ENCODE measurements at regions not wholly inside any gene's neighbourhood (a gene's known extent, or its start where the extent isn't known, plus 50 kb on each side); places are given as distances from the start of the nearest gene placed in this dataset.
"Not testable (repeated sequence)": the region's sequence is repeated elsewhere in the genome, so short reads cannot be mapped to it uniquely, and the experiment has no call there.

DNA sequence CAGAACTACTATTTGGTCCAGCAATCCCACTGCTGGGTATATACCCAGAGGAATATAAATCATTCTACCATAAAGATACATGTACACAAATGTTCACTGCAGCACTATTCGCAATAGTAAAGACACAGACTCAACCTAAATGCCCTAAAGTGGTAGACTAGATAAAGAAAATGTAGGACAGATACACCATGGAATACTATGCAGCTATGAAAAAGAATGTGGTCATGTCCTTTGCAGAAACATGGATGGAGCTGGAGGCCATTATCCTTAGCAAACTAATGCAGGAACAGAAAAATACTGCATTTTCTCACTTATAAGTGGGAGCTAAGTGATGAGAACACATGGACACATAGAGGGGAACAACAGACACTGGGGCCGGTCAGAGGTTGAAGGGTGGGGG lies 248.4 kb upstream of the KCNG1 start:
- H3K9me3 ChIP-seq (ENCODE audit: control insufficient read depth, low read length); H3K27me3 ChIP-seq (ENCODE audit: control insufficient read depth, insufficient read depth, low read length, poor library complexity, severe bottlenecking); H3K27ac ChIP-seq (ENCODE audit: insufficient read depth, low read depth, low read length, poor library complexity, severe bottlenecking); H3K36me3 ChIP-seq (ENCODE audit: control insufficient read depth, insufficient read depth, low read length); H3K4me3 ChIP-seq (ENCODE audit: insufficient read depth, low read depth, low read length); H3K4me1 ChIP-seq (ENCODE audit: control insufficient read depth, insufficient read depth, low read length): not testable (repeated sequence)
- WGBS, 2 experiments: 84 to 87% methylated on average over 2 of the region's 2 CpGs

DNA sequence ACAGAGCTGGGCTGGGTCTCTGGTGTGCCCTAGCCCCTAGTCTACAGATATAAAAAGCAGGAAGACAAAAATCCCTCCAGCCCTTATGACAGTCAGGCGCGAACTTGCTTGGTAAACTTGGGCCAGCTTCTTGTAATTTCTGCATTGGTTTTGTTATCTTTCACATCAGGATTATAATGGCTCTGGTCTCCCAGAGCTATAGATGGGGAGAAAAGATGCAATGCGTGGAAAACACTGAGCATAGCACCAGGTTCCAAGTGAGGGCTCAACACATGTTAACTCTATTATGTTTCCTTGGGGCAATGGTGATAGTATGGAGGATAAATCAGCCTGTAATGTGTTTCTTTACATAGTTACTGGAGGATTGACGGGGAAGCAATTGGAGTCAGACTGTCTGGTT lies 246.8 kb upstream of the KCNG1 start:
- Histone ChIP-seq H3K36me3 (ENCODE audit: control insufficient read depth, insufficient read depth, low read length) (no peaks in the 10 kb centered on the region), H3K4me3 (ENCODE audit: insufficient read depth, low read depth, low read length) (no peak overlapping the region), H3K27ac (ENCODE audit: insufficient read depth, low read depth, low read length, poor library complexity, severe bottlenecking) (no peak overlapping the region), H3K4me1 (ENCODE audit: control insufficient read depth, insufficient read depth, low read length) (no peaks in the 10 kb centered on the region), H3K27me3 (ENCODE audit: control insufficient read depth, insufficient read depth, low read length, poor library complexity, severe bottlenecking) (no peaks in the 10 kb centered on the region), H3K9me3 (ENCODE audit: control insufficient read depth, low read length) (no peaks in the 10 kb centered on the region)
- 91 to 96% methylated on average over 4 of the region's 4 CpGs for WGBS, 2 experiments

DNA sequence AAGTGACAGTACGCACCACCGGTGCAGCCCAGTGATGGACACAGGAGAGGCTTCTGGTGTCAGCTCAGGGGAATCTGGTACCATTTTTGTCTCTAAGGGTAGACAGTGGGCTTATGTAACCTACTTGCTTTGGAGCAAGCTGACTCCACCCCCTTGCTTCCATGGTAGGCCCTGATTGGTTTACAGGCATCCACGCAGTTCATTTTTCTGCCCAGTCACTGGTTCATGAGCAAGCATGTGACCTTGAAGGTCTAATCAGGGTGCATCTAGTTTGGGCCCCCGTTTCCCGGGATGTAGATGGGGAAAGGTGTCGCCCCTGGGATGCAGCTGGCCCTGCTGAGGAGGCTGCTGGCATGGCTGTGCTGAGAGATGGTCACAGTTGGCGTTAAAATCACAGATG lies 244.8 kb upstream of the KCNG1 start:
- Histone ChIP-seq H3K4me3 (ENCODE audit: insufficient read depth, low read depth, low read length) (no peak overlapping the region), H3K27me3 (ENCODE audit: control insufficient read depth, insufficient read depth, low read length, poor library complexity, severe bottlenecking) (no peaks in the 10 kb centered on the region), H3K36me3 (ENCODE audit: control insufficient read depth, insufficient read depth, low read length) (no peaks in the 10 kb centered on the region), H3K9me3 (ENCODE audit: control insufficient read depth, low read length) (no peaks in the 10 kb centered on the region), H3K4me1 (ENCODE audit: control insufficient read depth, insufficient read depth, low read length) (no peaks in the 10 kb centered on the region), H3K27ac (ENCODE audit: insufficient read depth, low read depth, low read length, poor library complexity, severe bottlenecking) (no peak overlapping the region)
- 94 to 95% methylated on average over 7 of the region's 7 CpGs for WGBS, 2 experiments

DNA sequence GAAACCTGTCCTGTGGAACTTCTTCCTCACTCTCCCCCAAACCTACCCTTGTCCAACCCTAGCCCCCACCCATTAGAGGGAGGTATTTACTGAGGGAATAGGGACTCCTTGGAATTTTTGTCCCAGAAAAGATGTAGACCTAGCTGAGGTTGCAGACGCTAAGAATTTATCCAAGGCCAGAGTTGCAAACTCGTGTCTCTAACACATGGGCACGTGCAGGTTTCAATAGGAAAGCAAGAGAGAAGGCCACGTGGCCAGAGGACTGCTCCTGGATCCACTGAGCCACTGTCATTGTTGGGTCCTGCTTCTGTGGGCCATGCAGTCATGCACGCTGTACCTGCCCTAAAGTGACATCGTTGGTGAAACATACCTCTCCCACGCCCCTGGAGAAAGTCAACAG lies 243.4 kb upstream of the KCNG1 start:
- Histone ChIP-seq H3K9me3 (ENCODE audit: control insufficient read depth, low read length) (no peaks in the 10 kb centered on the region), H3K4me3 (ENCODE audit: insufficient read depth, low read depth, low read length) (no peak overlapping the region), H3K27me3 (ENCODE audit: control insufficient read depth, insufficient read depth, low read length, poor library complexity, severe bottlenecking) (no peaks in the 10 kb centered on the region), H3K36me3 (ENCODE audit: control insufficient read depth, insufficient read depth, low read length) (no peaks in the 10 kb centered on the region), H3K4me1 (ENCODE audit: control insufficient read depth, insufficient read depth, low read length) (no peaks in the 10 kb centered on the region), H3K27ac (ENCODE audit: insufficient read depth, low read depth, low read length, poor library complexity, severe bottlenecking) (no peak overlapping the region)
- 92 to 95% methylated on average over 7 of the region's 7 CpGs for WGBS, 2 experiments

DNA sequence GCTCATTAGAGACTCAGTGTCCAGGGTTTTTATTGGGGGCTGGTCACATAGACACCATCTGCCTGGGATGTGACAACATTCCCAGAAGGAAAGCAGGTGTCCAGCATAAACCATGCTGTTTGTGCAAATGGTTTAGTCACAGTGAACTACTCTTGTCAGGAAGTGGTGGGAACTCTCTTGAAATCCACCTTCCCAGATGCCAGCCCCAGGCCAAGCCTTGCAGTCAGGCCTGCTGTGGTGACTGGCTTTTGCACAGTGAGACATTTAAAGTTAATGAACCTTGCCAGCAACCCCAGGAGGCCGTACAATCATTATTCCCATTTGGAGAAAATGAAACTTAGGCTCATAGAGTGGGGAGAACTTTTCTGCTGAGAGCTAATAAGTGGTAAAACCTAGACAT lies 242.5 kb upstream of the KCNG1 start:
- no peak overlapping the region for H3K27ac ChIP-seq (ENCODE audit: insufficient read depth, low read depth, low read length, poor library complexity, severe bottlenecking)
- H3K36me3 ChIP-seq (ENCODE audit: control insufficient read depth, insufficient read depth, low read length): no peaks in the 10 kb centered on the region
- no peaks in the 10 kb centered on the region for H3K27me3 ChIP-seq (ENCODE audit: control insufficient read depth, insufficient read depth, low read length, poor library complexity, severe bottlenecking)
- no peak overlapping the region for H3K4me3 ChIP-seq (ENCODE audit: insufficient read depth, low read depth, low read length)
- WGBS, 2 experiments: 95 to 100% methylated on average over 1 of the region's 1 CpG
- no peaks in the 10 kb centered on the region for H3K4me1 ChIP-seq (ENCODE audit: control insufficient read depth, insufficient read depth, low read length)
- no peaks in the 10 kb centered on the region for H3K9me3 ChIP-seq (ENCODE audit: control insufficient read depth, low read length)

DNA sequence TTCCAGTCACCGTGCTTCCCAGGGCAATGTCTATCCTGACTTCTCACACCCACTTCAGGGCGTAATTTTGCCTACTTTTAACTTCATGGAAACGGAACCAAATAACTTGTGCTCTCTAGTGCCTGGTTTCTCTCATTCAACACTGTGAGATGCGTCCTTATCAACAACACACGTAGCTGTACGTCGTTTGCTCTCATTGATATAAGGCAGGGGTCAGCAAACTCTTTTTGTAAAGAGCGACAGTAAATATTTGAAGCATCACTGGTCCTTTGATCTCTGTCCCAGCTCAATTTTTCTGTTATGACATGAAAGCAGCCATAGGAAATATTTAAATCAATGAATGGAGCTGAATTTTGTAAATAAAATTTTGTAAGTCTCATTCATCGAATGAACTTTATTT lies 239.3 kb upstream of the KCNG1 start:
- Histone ChIP-seq H3K9me3 (ENCODE audit: control insufficient read depth, low read length) (no peaks in the 10 kb centered on the region), H3K27me3 (ENCODE audit: control insufficient read depth, insufficient read depth, low read length, poor library complexity, severe bottlenecking) (no peaks in the 10 kb centered on the region), H3K4me1 (ENCODE audit: control insufficient read depth, insufficient read depth, low read length) (peaks cover 13% of the 10 kb centered on the region), H3K4me3 (ENCODE audit: insufficient read depth, low read depth, low read length) (no peak overlapping the region), H3K36me3 (ENCODE audit: control insufficient read depth, insufficient read depth, low read length) (no peaks in the 10 kb centered on the region), H3K27ac (ENCODE audit: insufficient read depth, low read depth, low read length, poor library complexity, severe bottlenecking) (no peak overlapping the region)
- whole genome bisulfite sequencing, 2 experiments: 94 to 95% methylated on average over 9 of the region's 9 CpGs

DNA sequence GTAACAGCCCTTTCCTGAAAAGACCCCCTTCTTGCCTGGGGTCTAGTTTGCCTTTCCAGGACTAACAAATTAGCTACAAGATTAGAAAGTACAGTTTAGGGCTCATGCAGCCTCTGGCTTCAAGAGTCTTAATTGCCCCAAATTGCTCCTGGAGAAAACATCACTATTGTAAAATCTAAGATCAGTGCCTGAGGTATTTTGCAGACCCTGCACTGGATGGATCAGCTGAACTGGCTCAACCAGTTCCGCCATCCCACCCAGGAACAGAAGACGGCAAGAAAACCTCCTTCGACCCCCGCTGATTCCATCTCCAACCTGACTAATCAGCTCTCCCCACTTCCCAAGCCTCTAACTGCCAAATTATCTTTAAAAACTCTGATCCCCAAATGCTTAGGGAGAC lies 236.5 kb upstream of the KCNG1 start:
- H3K27me3 ChIP-seq (ENCODE audit: control insufficient read depth, insufficient read depth, low read length, poor library complexity, severe bottlenecking): no peaks in the 10 kb centered on the region
- no peak overlapping the region for H3K27ac ChIP-seq (ENCODE audit: insufficient read depth, low read depth, low read length, poor library complexity, severe bottlenecking)
- H3K9me3 ChIP-seq (ENCODE audit: control insufficient read depth, low read length): no peaks in the 10 kb centered on the region
- H3K36me3 ChIP-seq (ENCODE audit: control insufficient read depth, insufficient read depth, low read length): no peaks in the 10 kb centered on the region
- 92 to 93% methylated on average over 4 of the region's 4 CpGs for WGBS, 2 experiments
- H3K4me1 ChIP-seq (ENCODE audit: control insufficient read depth, insufficient read depth, low read length): peaks cover 13% of the 10 kb centered on the region
- H3K4me3 ChIP-seq (ENCODE audit: insufficient read depth, low read depth, low read length): no peak overlapping the region

DNA sequence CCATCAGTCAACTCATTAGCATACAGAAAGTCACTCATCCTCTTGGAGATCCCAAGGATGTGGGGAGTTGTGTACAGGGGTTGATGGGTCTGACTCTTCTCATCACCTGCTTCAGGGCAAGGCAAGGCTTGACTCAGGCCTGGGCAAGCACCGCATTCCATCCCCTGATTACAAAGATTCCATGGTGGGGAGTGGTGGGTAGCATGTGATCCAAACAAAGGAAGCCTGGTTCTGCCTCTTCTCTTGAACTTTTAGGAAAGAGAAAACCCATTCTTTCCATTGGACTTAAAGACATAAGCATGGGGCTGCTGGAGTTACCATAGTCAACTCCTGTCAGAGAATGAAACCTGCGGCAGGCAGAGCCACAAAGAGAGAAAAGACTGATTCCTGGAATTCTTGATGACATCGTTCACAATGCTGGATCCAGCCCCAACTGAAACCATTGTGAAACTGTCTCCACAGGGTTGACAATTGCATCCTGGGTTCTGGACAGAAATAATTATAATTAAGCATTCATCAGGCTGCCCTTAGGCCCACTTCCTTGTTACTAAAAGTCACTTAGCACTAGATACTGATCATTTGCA lies 235.8 kb upstream of the KCNG1 start:
- WGBS, 2 experiments: 82 to 85% methylated on average over 3 of the region's 3 CpGs
- Histone ChIP-seq H3K27me3 (ENCODE audit: control insufficient read depth, insufficient read depth, low read length, poor library complexity, severe bottlenecking) (no peaks in the 10 kb centered on the region), H3K27ac (ENCODE audit: insufficient read depth, low read depth, low read length, poor library complexity, severe bottlenecking) (no peak overlapping the region), H3K36me3 (ENCODE audit: control insufficient read depth, insufficient read depth, low read length) (no peaks in the 10 kb centered on the region), H3K4me3 (ENCODE audit: insufficient read depth, low read depth, low read length) (no peak overlapping the region), H3K4me1 (ENCODE audit: control insufficient read depth, insufficient read depth, low read length) (peaks cover 13% of the 10 kb centered on the region), H3K9me3 (ENCODE audit: control insufficient read depth, low read length) (no peaks in the 10 kb centered on the region)

DNA sequence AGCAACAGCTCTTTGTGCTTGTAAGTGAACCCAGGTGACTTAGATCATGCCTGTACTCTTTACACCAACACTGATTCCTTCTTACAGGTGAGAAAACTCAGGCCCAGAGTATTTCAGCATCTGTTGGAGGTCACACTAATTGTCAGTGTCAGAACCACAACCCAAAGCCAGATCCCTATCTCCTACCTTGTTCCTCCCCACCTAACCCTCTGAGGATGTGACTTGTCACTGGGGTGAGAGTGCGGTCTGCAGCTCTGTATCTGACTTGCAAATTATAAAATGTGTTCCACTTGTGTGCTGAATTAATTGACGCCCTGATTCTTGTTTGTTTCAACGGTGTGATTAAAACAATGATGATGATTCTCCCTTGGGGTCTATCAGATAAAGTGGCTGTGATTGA lies 232.5 kb upstream of the KCNG1 start:
- H3K9me3 ChIP-seq (ENCODE audit: control insufficient read depth, low read length): no peaks in the 10 kb centered on the region
- no peaks in the 10 kb centered on the region for H3K36me3 ChIP-seq (ENCODE audit: control insufficient read depth, insufficient read depth, low read length)
- no peak overlapping the region for H3K4me3 ChIP-seq (ENCODE audit: insufficient read depth, low read depth, low read length)
- no peaks in the 10 kb centered on the region for H3K27me3 ChIP-seq (ENCODE audit: control insufficient read depth, insufficient read depth, low read length, poor library complexity, severe bottlenecking)
- H3K4me1 ChIP-seq (ENCODE audit: control insufficient read depth, insufficient read depth, low read length): peaks cover 13% of the 10 kb centered on the region
- no peak overlapping the region for H3K27ac ChIP-seq (ENCODE audit: insufficient read depth, low read depth, low read length, poor library complexity, severe bottlenecking)
- WGBS, 2 experiments: 89 to 93% methylated on average over 3 of the region's 3 CpGs

DNA sequence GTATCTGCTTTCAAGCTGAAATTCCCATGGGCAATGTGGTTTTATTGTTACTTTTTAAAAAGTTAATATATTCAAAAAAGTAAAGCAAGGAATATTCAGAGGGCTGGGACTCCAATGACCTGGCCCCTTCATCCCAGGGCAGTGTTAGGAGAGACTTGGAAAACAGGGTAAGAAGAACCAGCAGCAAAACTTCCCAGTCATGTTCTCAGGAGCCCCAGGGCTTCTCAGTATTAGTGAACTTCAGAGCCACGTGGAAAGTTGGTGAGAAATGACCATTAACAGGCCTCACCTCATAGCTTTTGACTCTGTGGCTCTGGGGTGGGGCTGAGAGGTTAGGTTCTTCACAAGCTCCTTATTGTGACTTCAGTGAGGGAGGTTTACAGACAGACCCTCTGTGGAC lies 230.4 kb upstream of the KCNG1 start:
- H3K4me1 ChIP-seq (ENCODE audit: control insufficient read depth, insufficient read depth, low read length): peaks cover under 1% of the 10 kb centered on the region
- no peaks in the 10 kb centered on the region for H3K36me3 ChIP-seq (ENCODE audit: control insufficient read depth, insufficient read depth, low read length)
- WGBS, 2 experiments: 80 to 85% methylated on average over 1 of the region's 1 CpG
- H3K9me3 ChIP-seq (ENCODE audit: control insufficient read depth, low read length): no peaks in the 10 kb centered on the region
- no peak overlapping the region for H3K4me3 ChIP-seq (ENCODE audit: insufficient read depth, low read depth, low read length)
- H3K27me3 ChIP-seq (ENCODE audit: control insufficient read depth, insufficient read depth, low read length, poor library complexity, severe bottlenecking): no peaks in the 10 kb centered on the region
- no peak overlapping the region for H3K27ac ChIP-seq (ENCODE audit: insufficient read depth, low read depth, low read length, poor library complexity, severe bottlenecking)

DNA sequence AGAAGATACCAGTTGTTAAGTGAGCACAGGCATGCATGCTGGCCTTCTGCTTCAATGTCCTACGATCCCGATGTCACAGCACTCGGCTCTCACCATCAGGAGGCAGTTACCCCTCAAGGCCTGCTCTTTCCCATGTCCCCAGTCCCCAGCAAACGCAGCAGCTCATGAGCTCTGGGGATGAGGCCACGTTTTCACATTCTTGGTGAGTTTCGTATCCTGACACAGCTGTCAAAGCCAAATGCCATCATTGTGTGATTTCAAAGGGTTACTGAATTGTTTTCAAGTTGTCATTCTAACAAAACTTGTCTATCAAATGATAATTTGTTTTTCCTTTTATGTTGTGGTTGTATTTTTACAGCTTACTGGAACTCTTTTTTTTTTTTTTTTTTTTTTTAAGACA lies 226.9 kb upstream of the KCNG1 start:
- H3K9me3 ChIP-seq (ENCODE audit: control insufficient read depth, low read length): no peaks in the 10 kb centered on the region
- H3K27ac ChIP-seq (ENCODE audit: insufficient read depth, low read depth, low read length, poor library complexity, severe bottlenecking): no peak overlapping the region
- no peak overlapping the region for H3K4me3 ChIP-seq (ENCODE audit: insufficient read depth, low read depth, low read length)
- H3K4me1 ChIP-seq (ENCODE audit: control insufficient read depth, insufficient read depth, low read length): no peaks in the 10 kb centered on the region
- no peaks in the 10 kb centered on the region for H3K36me3 ChIP-seq (ENCODE audit: control insufficient read depth, insufficient read depth, low read length)
- 67 to 70% methylated on average over 6 of the region's 6 CpGs for WGBS, 2 experiments
- no peaks in the 10 kb centered on the region for H3K27me3 ChIP-seq (ENCODE audit: control insufficient read depth, insufficient read depth, low read length, poor library complexity, severe bottlenecking)
